ENCODE measurements at regions not wholly inside any gene's neighbourhood (a gene's known extent, or its start where the extent isn't known, plus 50 kb on each side); places are given as distances from the start of the nearest gene placed in this dataset.

DNA sequence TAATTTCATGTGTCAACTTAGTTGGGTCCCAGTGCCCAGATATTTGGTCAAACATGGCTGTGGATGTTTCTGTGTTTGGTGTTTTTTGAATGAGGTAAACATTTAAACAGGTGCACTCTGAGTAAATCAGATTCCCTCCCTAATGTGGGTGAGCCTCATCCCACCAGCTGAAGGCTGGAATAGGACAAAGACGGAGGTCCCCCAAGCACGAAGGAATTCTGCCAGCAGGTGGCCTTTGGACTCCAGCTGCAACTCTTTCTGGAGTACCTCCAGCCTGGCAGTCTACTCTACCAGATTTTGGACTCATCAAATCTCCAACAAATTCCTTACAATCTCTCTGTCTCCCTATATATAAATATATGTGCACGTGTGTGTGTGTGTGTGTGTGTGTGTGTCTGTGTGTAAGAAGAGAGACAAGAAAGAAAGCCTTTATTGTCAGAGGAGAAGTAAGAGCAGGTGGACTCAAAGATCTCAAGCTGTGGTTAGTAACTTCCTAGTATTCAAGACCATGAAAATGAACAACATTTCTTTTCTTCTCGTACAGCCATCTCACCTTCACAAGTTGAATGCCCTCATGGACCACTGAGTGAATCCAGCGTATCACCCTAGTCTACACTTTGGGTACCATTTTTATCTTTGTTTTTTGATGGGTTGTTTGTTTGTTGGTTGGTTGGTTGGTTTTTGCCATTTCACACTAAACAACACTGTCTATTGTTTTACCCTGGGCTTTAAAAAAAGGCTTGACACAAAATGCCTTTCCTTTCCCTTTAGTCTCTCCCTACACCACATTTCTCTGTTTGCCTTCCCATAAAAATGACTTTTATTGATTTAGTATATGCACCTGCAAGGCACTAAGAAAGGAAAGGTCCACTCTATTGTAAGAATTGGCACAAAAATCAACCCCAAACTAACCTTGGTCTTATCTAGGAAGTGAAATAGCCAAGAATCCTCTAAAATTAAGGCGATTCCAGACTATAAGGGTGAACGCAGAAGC, 118.7 kb downstream of the TENT4A start:
- no peak overlapping the region for H3K27ac ChIP-seq (ENCODE audit: low read length)
- no peak overlapping the region for H3K4me3 ChIP-seq (ENCODE audit: low read depth in 2 of 2, low read length in 2 of 2)
- POLR2A ChIA-PET: no interaction called here
- in situ Hi-C loops (cut with HindIII; ENCODE audit: low pct_unique_long_range_greater_than_20kb, low sequenced_read_pairs): no loop called here
- no peaks in the 10 kb centered on the region for H3K9me3 ChIP-seq (ENCODE audit: control insufficient read depth, insufficient read depth, low read depth, low read length)
- no TSS peak for BruUV-seq (replicated peaks)
- H3K27me3 ChIP-seq (ENCODE audit: control insufficient read depth, insufficient read depth, low read length): no peaks in the 10 kb centered on the region
- no peaks in the 10 kb centered on the region for H3K36me3 ChIP-seq (ENCODE audit: control insufficient read depth, insufficient read depth, low read length)
- no peak for DNase-seq (ENCODE audit: low read depth, low spot score)
- CTCF ChIA-PET: no interaction called here
- no peak for ATAC-seq
- TF ChIP-seq, protein P1, sequence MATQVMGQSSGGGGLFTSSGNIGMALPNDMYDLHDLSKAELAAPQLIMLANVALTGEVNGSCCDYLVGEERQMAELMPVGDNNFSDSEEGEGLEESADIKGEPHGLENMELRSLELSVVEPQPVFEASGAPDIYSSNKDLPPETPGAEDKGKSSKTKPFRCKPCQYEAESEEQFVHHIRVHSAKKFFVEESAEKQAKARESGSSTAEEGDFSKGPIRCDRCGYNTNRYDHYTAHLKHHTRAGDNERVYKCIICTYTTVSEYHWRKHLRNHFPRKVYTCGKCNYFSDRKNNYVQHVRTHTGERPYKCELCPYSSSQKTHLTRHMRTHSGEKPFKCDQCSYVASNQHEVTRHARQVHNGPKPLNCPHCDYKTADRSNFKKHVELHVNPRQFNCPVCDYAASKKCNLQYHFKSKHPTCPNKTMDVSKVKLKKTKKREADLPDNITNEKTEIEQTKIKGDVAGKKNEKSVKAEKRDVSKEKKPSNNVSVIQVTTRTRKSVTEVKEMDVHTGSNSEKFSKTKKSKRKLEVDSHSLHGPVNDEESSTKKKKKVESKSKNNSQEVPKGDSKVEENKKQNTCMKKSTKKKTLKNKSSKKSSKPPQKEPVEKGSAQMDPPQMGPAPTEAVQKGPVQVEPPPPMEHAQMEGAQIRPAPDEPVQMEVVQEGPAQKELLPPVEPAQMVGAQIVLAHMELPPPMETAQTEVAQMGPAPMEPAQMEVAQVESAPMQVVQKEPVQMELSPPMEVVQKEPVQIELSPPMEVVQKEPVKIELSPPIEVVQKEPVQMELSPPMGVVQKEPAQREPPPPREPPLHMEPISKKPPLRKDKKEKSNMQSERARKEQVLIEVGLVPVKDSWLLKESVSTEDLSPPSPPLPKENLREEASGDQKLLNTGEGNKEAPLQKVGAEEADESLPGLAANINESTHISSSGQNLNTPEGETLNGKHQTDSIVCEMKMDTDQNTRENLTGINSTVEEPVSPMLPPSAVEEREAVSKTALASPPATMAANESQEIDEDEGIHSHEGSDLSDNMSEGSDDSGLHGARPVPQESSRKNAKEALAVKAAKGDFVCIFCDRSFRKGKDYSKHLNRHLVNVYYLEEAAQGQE (IDR thresholded peaks at IDR 0.05; ENCODE audit: insufficient read depth in 1 of 2, low read depth in 2 of 2, low read length in 1 of 2): no peak
- no peak for TF ChIP-seq SIN3A (IDR thresholded peaks at IDR 0.05; ENCODE audit: borderline replicate concordance, insufficient read depth, low read depth, low read length)
- no peak for TF ChIP-seq POLR2AphosphoS5 (IDR thresholded peaks at IDR 0.05; ENCODE audit: low read depth, low read length)
- TF ChIP-seq, protein P2, sequence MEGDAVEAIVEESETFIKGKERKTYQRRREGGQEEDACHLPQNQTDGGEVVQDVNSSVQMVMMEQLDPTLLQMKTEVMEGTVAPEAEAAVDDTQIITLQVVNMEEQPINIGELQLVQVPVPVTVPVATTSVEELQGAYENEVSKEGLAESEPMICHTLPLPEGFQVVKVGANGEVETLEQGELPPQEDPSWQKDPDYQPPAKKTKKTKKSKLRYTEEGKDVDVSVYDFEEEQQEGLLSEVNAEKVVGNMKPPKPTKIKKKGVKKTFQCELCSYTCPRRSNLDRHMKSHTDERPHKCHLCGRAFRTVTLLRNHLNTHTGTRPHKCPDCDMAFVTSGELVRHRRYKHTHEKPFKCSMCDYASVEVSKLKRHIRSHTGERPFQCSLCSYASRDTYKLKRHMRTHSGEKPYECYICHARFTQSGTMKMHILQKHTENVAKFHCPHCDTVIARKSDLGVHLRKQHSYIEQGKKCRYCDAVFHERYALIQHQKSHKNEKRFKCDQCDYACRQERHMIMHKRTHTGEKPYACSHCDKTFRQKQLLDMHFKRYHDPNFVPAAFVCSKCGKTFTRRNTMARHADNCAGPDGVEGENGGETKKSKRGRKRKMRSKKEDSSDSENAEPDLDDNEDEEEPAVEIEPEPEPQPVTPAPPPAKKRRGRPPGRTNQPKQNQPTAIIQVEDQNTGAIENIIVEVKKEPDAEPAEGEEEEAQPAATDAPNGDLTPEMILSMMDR (IDR thresholded peaks at IDR 0.05): no peak
- TF ChIP-seq TCF7L2 (IDR thresholded peaks at IDR 0.05; ENCODE audit: low read depth, low read length): no peak
- intact Hi-C loops (cut with micrococcal nuclease; ENCODE audit: unreplicated experiment): no loop called here
- no peaks in the 10 kb centered on the region for H3K4me1 ChIP-seq (ENCODE audit: control insufficient read depth, insufficient read depth, low read length)

DNA sequence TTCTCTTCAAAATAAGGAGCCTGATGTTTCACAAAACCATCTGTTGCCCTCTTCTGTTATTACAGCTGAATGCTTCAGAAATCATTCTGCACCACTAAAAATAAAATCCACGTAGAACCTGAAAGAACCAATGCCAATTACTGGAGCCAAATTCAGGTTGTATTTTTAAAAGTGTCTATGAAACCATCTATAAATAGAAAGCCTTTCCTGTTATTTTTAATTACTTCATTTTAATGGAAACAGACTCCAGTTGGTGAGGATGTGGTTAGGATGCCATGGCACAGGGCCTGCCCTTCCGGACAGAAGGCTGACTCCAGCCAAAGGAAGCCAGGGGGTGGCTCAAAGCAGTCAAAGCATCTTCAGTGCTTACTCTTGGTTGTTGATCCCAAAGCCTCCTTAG, 119.8 kb downstream of the TENT4A start:
- TF ChIP-seq, protein P1 (IDR thresholded peaks at IDR 0.05; ENCODE audit: insufficient read depth in 1 of 2, low read depth in 2 of 2, low read length in 1 of 2): no peak
- TF ChIP-seq TCF7L2 (IDR thresholded peaks at IDR 0.05; ENCODE audit: low read depth, low read length) (no peak), SIN3A (IDR thresholded peaks at IDR 0.05; ENCODE audit: borderline replicate concordance, insufficient read depth, low read depth, low read length) (no peak), POLR2AphosphoS5 (IDR thresholded peaks at IDR 0.05; ENCODE audit: low read depth, low read length) (no peak)
- TF ChIP-seq, protein P2 (IDR thresholded peaks at IDR 0.05): no peak
- ChIA-PET POLR2A (no interaction called here), CTCF (no interaction called here)
- BruUV-seq (replicated peaks): no TSS peak
- Histone ChIP-seq H3K27me3 (ENCODE audit: control insufficient read depth, insufficient read depth, low read length) (no peaks in the 10 kb centered on the region), H3K4me1 (ENCODE audit: control insufficient read depth, insufficient read depth, low read length) (no peaks in the 10 kb centered on the region), H3K9me3 (ENCODE audit: control insufficient read depth, insufficient read depth, low read depth, low read length) (no peaks in the 10 kb centered on the region), H3K27ac (ENCODE audit: low read length) (no peak overlapping the region), H3K4me3 (ENCODE audit: low read depth in 2 of 2, low read length in 2 of 2) (no peak overlapping the region), H3K36me3 (ENCODE audit: control insufficient read depth, insufficient read depth, low read length) (no peaks in the 10 kb centered on the region)
- no peak for DNase-seq (ENCODE audit: low read depth, low spot score)
- intact Hi-C loops (cut with micrococcal nuclease; ENCODE audit: unreplicated experiment): no loop called here
- no peak for ATAC-seq
- in situ Hi-C loops (cut with HindIII; ENCODE audit: low pct_unique_long_range_greater_than_20kb, low sequenced_read_pairs): no loop called here

All from Panc1 (cell line).